OCI-LY1 (cell line): ENCODE measurements at regions not wholly inside any gene's neighbourhood (a gene's known extent, or its start where the extent isn't known, plus 50 kb on each side); places are given as distances from the start of the nearest gene placed in this dataset.

Source experiments
- H2AFZ ChIP-seq: fragments of 200-600 bp; sonication (generic), shearing (Covaris generic); 2 replicates; pipeline ENCODE4 v1.6.0; 2014; ENCODE audit warnings: antibody characterized with exemption, mild to moderate bottlenecking, low read length
- H3F3A ChIP-seq: fragments of 200-600 bp; sonication (generic), shearing (Covaris generic); 2 replicates; pipeline ENCODE4 v1.6.0; 2014; ENCODE audit warnings: mild to moderate bottlenecking, antibody characterized with exemption, low read length, moderate library complexity; ENCODE audit not compliant: insufficient read depth
- H3K27ac ChIP-seq: fragments of 200-600 bp; sonication (generic); 2 replicates; pipeline ENCODE4 v1.5.1; 2014; ENCODE audit warnings: low read length, mixed run types, mild to moderate bottlenecking, low read depth; ENCODE audit not compliant: poor library complexity, severe bottlenecking
- H3K27me3 ChIP-seq: fragments of 200-600 bp; sonication (generic); 2 replicates; pipeline ENCODE4 v1.6.0; 2014; ENCODE audit warnings: antibody characterized with exemption, mild to moderate bottlenecking, low read length, moderate library complexity; ENCODE audit not compliant: insufficient read depth
- H3K36me3 ChIP-seq: fragments of 200-600 bp; sonication (generic); 2 replicates; pipeline ENCODE4 v1.6.1; 2014; ENCODE audit warnings: mild to moderate bottlenecking, antibody characterized with exemption, low read length, moderate library complexity, mixed read lengths; ENCODE audit not compliant: insufficient read depth
- H3K4me1 ChIP-seq: fragments of 200-600 bp; sonication (generic); 2 replicates; pipeline ENCODE4 v1.5.1; 2014; ENCODE audit warnings: mild to moderate bottlenecking, low read length, moderate library complexity; ENCODE audit not compliant: insufficient read depth, severe bottlenecking
- H3K4me2 ChIP-seq: fragments of 200-600 bp; sonication (generic), shearing (Covaris generic); 2 replicates; pipeline ENCODE4 v1.6.1; 2014; ENCODE audit warnings: low read length
- H3K4me3 ChIP-seq: fragments of 200-600 bp; sonication (generic); 2 replicates; pipeline ENCODE4 v1.5.1; 2014; ENCODE audit warnings: low read length, low read depth, mild to moderate bottlenecking, mixed read lengths; ENCODE audit not compliant: poor library complexity, severe bottlenecking
- H3K79me2 ChIP-seq: fragments of 200-600 bp; shearing (Covaris generic); 2 replicates; pipeline ENCODE4 v1.6.1; 2016; ENCODE audit warnings: mixed run types, low read length, mixed read lengths; ENCODE audit not compliant: insufficient read depth
- H3K9ac ChIP-seq: fragments of 200-600 bp; sonication (generic), shearing (Covaris generic); 2 replicates; pipeline ENCODE4 v1.6.1; 2014; ENCODE audit warnings: mild to moderate bottlenecking, low read length, mixed read lengths
- H3K9me2 ChIP-seq: fragments of 200-600 bp; sonication (generic), shearing (Covaris generic); 2 replicates; pipeline ENCODE4 v1.6.1; 2014; ENCODE audit warnings: low read depth, mild to moderate bottlenecking, low read length, mixed read lengths
- H3K9me3 ChIP-seq: fragments of 200-600 bp; shearing (Covaris generic); 2 replicates; pipeline ENCODE4 v1.6.1; 2014; ENCODE audit warnings: low read length, mixed read lengths
- H4K20me1 ChIP-seq: fragments of 200-600 bp; sonication (generic), shearing (Covaris generic); 2 replicates; pipeline ENCODE4 v1.6.0; 2016; ENCODE audit warnings: mild to moderate bottlenecking, low read length; ENCODE audit not compliant: insufficient read depth
- EZH2 ChIP-seq: fragments of 200-600 bp; sonication (generic), shearing (Covaris generic); IDR thresholded peaks from 2 replicates; pipeline ENCODE4 v1.8.0; 2017; ENCODE audit warnings: borderline replicate concordance, mixed run types, mild to moderate bottlenecking, antibody characterized with exemption, low read length, moderate library complexity, mixed read lengths
- TF ChIP-seq, protein P1 (sequence below): fragments of 200-600 bp; sonication (generic), shearing (Covaris generic); IDR thresholded peaks from 2 replicates; pipeline ENCODE4 v1.5.1; 2017; ENCODE audit warnings: mild to moderate bottlenecking, antibody characterized with exemption, low read length, moderate library complexity, mixed read lengths

DNA sequence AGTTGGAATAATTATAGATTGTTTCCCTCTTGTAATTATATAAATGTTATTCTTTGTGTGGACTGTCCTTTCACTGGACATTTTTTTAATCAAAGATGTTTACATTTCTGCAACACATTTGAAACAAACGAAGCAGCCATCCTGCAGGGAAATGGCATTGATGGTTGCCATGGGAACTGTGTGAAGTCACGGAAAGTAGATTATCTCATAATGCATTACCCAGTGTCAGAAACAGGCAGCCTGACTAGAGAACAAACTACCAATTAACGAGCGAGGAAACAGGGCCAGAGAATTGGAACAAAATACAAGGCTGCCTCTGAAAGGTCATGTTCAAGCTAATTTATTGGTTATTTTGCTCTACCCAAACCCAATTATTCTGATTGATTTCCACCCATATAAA is 96.9 kb upstream of the LARGE1 start:
- Histone ChIP-seq H3K4me2 (no peak overlapping the region), H3K9ac (no peak overlapping the region), H4K20me1 (no peaks in the 10 kb centered on the region), H3K4me3 (no peak overlapping the region), H3K27ac (no peak overlapping the region), H2AFZ (no peak overlapping the region), H3K9me3 (no peaks in the 10 kb centered on the region), H3K27me3 (no peaks in the 10 kb centered on the region), H3K36me3 (no peaks in the 10 kb centered on the region), H3F3A (no peaks in the 10 kb centered on the region), H3K9me2 (no peaks in the 10 kb centered on the region), H3K4me1 (no peaks in the 10 kb centered on the region), H3K79me2 (no peaks in the 10 kb centered on the region)
- TF ChIP-seq EZH2: no peak
- TF ChIP-seq, protein P1, sequence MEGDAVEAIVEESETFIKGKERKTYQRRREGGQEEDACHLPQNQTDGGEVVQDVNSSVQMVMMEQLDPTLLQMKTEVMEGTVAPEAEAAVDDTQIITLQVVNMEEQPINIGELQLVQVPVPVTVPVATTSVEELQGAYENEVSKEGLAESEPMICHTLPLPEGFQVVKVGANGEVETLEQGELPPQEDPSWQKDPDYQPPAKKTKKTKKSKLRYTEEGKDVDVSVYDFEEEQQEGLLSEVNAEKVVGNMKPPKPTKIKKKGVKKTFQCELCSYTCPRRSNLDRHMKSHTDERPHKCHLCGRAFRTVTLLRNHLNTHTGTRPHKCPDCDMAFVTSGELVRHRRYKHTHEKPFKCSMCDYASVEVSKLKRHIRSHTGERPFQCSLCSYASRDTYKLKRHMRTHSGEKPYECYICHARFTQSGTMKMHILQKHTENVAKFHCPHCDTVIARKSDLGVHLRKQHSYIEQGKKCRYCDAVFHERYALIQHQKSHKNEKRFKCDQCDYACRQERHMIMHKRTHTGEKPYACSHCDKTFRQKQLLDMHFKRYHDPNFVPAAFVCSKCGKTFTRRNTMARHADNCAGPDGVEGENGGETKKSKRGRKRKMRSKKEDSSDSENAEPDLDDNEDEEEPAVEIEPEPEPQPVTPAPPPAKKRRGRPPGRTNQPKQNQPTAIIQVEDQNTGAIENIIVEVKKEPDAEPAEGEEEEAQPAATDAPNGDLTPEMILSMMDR: no peak

DNA sequence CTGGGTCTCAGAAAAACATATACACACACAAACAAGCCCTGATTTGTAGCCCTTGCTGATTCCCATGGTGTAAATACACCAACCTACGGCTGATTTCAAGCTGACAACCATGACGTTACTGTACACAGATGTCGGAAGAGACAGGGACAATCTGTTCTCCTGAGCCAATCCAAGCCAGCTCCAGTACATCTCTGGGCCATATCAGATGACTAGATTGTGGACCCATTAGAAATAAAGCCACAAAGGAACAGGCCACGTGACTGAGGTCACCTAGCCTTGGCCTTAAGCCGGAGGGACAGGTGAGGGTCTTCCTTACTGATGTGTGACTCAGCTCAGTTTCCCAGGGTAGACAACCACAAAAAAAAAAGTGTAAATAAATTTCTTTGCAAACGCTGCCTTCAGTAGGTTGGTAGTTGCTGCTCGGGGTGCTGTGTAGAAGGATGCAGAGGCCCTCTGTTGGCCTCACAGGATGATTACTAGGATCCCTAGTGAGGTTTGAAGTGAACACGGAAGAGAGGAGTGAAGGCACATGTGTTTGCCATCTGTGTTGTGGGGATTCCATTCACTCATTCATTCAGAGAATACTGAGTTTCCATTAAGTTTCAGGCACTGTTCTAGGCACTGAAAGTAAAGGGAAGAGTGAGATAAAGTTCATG is 99.0 kb upstream of the LARGE1 start:
- H3K9me2 ChIP-seq: no peaks in the 10 kb centered on the region
- H3K4me3 ChIP-seq: no peak overlapping the region
- H2AFZ ChIP-seq: no peak overlapping the region
- no peaks in the 10 kb centered on the region for H3K9me3 ChIP-seq
- H3K79me2 ChIP-seq: no peaks in the 10 kb centered on the region
- TF ChIP-seq, protein P1: no peak
- no peak for TF ChIP-seq EZH2
- no peaks in the 10 kb centered on the region for H4K20me1 ChIP-seq
- H3K27me3 ChIP-seq: no peaks in the 10 kb centered on the region
- no peak overlapping the region for H3K9ac ChIP-seq
- no peaks in the 10 kb centered on the region for H3K36me3 ChIP-seq
- H3K27ac ChIP-seq: no peak overlapping the region
- no peaks in the 10 kb centered on the region for H3F3A ChIP-seq
- H3K4me1 ChIP-seq: no peaks in the 10 kb centered on the region
- no peak overlapping the region for H3K4me2 ChIP-seq

DNA sequence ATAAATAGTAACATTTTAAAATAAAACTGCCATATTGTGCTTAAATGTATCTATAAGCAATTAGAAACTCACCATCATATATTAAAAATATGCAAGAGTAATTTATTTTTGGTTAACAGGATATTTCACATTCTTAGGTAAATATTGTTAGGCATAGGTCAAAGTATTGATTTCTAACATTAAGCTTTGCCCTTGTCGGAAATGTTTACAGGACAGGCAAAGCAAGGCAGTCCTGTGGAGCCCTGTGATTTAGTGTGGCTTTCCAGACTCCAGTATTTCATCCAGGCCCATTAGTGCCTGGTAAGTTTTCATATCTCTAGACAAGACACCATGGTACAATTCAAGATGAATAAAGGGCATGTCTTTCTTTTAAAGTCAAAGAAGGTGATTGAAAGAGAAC is 114.9 kb upstream of the LARGE1 start:
- H3K9ac ChIP-seq: no peak overlapping the region
- no peak overlapping the region for H2AFZ ChIP-seq
- no peaks in the 10 kb centered on the region for H3K9me3 ChIP-seq
- H3K79me2 ChIP-seq: no peaks in the 10 kb centered on the region
- no peak overlapping the region for H3K4me2 ChIP-seq
- H3K4me1 ChIP-seq: no peaks in the 10 kb centered on the region
- H3K36me3 ChIP-seq: no peaks in the 10 kb centered on the region
- H3K27ac ChIP-seq: no peak overlapping the region
- no peak for TF ChIP-seq EZH2
- TF ChIP-seq, protein P1: no peak
- H3K4me3 ChIP-seq: no peak overlapping the region
- H3F3A ChIP-seq: no peaks in the 10 kb centered on the region
- no peaks in the 10 kb centered on the region for H3K27me3 ChIP-seq
- H3K9me2 ChIP-seq: 0 out of 2 replicates have a peak, but pooled peaks cover 3% of the 10 kb centered on the region
- H4K20me1 ChIP-seq: no peaks in the 10 kb centered on the region
